ENCODE measurements at regions not wholly inside any gene's neighbourhood (a gene's known extent, or its start where the extent isn't known, plus 50 kb on each side); places are given as distances from the start of the nearest gene placed in this dataset.

GRCh38 chr3:64385277-64385676 is 160.0 kb upstream of the PRICKLE2 start:
- H3K4me2 ChIP-seq (ENCODE audit: low read length), result no peak overlapping the region
- H3K4me1 ChIP-seq (ENCODE audit: control insufficient read depth, low read length), result no peaks in the 10 kb centered on the region
- H3K27ac ChIP-seq (ENCODE audit: low read depth, low read length), result no peak overlapping the region
- no peak overlapping the region for H3K4me3 ChIP-seq (ENCODE audit: low read length)
- H3K27me3 ChIP-seq (ENCODE audit: control insufficient read depth, low read length), result no peaks in the 10 kb centered on the region
- TF ChIP-seq CTCF (IDR thresholded peaks at IDR 0.05; ENCODE audit: low read depth, low read length, poor library complexity, severe bottlenecking), result no peak
- no peak for TF ChIP-seq EZH2phosphoT487 (IDR thresholded peaks at IDR 0.05; ENCODE audit: borderline replicate concordance, low read length)
- no peaks in the 10 kb centered on the region for H3K79me2 ChIP-seq (ENCODE audit: control insufficient read depth, low read length)
- no peaks in the 10 kb centered on the region for H3F3A ChIP-seq (ENCODE audit: control insufficient read depth, insufficient read depth)
- H3K36me3 ChIP-seq (ENCODE audit: control insufficient read depth, low read length), result no peaks in the 10 kb centered on the region
- H4K20me1 ChIP-seq (ENCODE audit: control insufficient read depth, insufficient read depth, low read depth, low read length), result no peaks in the 10 kb centered on the region
- no peaks in the 10 kb centered on the region for H3K9me3 ChIP-seq (ENCODE audit: control insufficient read depth, insufficient read depth, low read length)
- no peaks in the 10 kb centered on the region for H3K9me2 ChIP-seq (replicated peaks; ENCODE audit: control insufficient read depth, low read length)

- no peaks in the 10 kb centered on the region for H3K36me3 ChIP-seq (ENCODE audit: control insufficient read depth, low read length)
- no peaks in the 10 kb centered on the region for H4K20me1 ChIP-seq (ENCODE audit: control insufficient read depth, insufficient read depth, low read depth, low read length)
- H3K27me3 ChIP-seq (ENCODE audit: control insufficient read depth, low read length), result no peaks in the 10 kb centered on the region
- H3K9me3 ChIP-seq (ENCODE audit: control insufficient read depth, insufficient read depth, low read length), result no peaks in the 10 kb centered on the region
- H3K27ac ChIP-seq (ENCODE audit: low read depth, low read length), result no peak overlapping the region
- H3K4me3 ChIP-seq (ENCODE audit: low read length), result no peak overlapping the region
- H3K4me2 ChIP-seq (ENCODE audit: low read length), result no peak overlapping the region
- H3F3A ChIP-seq (ENCODE audit: control insufficient read depth, insufficient read depth), result no peaks in the 10 kb centered on the region
- H3K4me1 ChIP-seq (ENCODE audit: control insufficient read depth, low read length), result no peaks in the 10 kb centered on the region
- no peaks in the 10 kb centered on the region for H3K79me2 ChIP-seq (ENCODE audit: control insufficient read depth, low read length)
- H3K9me2 ChIP-seq (replicated peaks; ENCODE audit: control insufficient read depth, low read length), result no peaks in the 10 kb centered on the region
- no peak for TF ChIP-seq EZH2phosphoT487 (IDR thresholded peaks at IDR 0.05; ENCODE audit: borderline replicate concordance, low read length)
- TF ChIP-seq CTCF (IDR thresholded peaks at IDR 0.05; ENCODE audit: low read depth, low read length, poor library complexity, severe bottlenecking), result no peak
Measured at GRCh38 chr3:64384561-64384960, 159.3 kb upstream of the PRICKLE2 start.

- no peaks in the 10 kb centered on the region for H3K36me3 ChIP-seq (ENCODE audit: control insufficient read depth, low read length)
- H3F3A ChIP-seq (ENCODE audit: control insufficient read depth, insufficient read depth), result no peaks in the 10 kb centered on the region
- no peaks in the 10 kb centered on the region for H3K27me3 ChIP-seq (ENCODE audit: control insufficient read depth, low read length)
- no peaks in the 10 kb centered on the region for H3K9me3 ChIP-seq (ENCODE audit: control insufficient read depth, insufficient read depth, low read length)
- H3K27ac ChIP-seq (ENCODE audit: low read depth, low read length), result no peak overlapping the region
- TF ChIP-seq EZH2phosphoT487 (IDR thresholded peaks at IDR 0.05; ENCODE audit: borderline replicate concordance, low read length), result no peak
- no peak for TF ChIP-seq CTCF (IDR thresholded peaks at IDR 0.05; ENCODE audit: low read depth, low read length, poor library complexity, severe bottlenecking)
- no peaks in the 10 kb centered on the region for H3K9me2 ChIP-seq (replicated peaks; ENCODE audit: control insufficient read depth, low read length)
- no peaks in the 10 kb centered on the region for H3K4me1 ChIP-seq (ENCODE audit: control insufficient read depth, low read length)
- H3K4me2 ChIP-seq (ENCODE audit: low read length), result no peak overlapping the region
- H3K4me3 ChIP-seq (ENCODE audit: low read length), result no peak overlapping the region
- H3K79me2 ChIP-seq (ENCODE audit: control insufficient read depth, low read length), result no peaks in the 10 kb centered on the region
- no peaks in the 10 kb centered on the region for H4K20me1 ChIP-seq (ENCODE audit: control insufficient read depth, insufficient read depth, low read depth, low read length)
Measured at GRCh38 chr3:64382153-64382552, 156.9 kb upstream of the PRICKLE2 start.

GRCh38 chr3:64381367-64381766 is 156.1 kb upstream of the PRICKLE2 start:
- no peaks in the 10 kb centered on the region for H3K9me2 ChIP-seq (replicated peaks; ENCODE audit: control insufficient read depth, low read length)
- H3K4me1 ChIP-seq (ENCODE audit: control insufficient read depth, low read length), result no peaks in the 10 kb centered on the region
- no peaks in the 10 kb centered on the region for H3K79me2 ChIP-seq (ENCODE audit: control insufficient read depth, low read length)
- H4K20me1 ChIP-seq (ENCODE audit: control insufficient read depth, insufficient read depth, low read depth, low read length), result no peaks in the 10 kb centered on the region
- no peaks in the 10 kb centered on the region for H3K27me3 ChIP-seq (ENCODE audit: control insufficient read depth, low read length)
- no peak overlapping the region for H3K27ac ChIP-seq (ENCODE audit: low read depth, low read length)
- H3K9me3 ChIP-seq (ENCODE audit: control insufficient read depth, insufficient read depth, low read length), result no peaks in the 10 kb centered on the region
- no peak overlapping the region for H3K4me3 ChIP-seq (ENCODE audit: low read length)
- H3K36me3 ChIP-seq (ENCODE audit: control insufficient read depth, low read length), result no peaks in the 10 kb centered on the region
- no peak overlapping the region for H3K4me2 ChIP-seq (ENCODE audit: low read length)
- H3F3A ChIP-seq (ENCODE audit: control insufficient read depth, insufficient read depth), result no peaks in the 10 kb centered on the region
- TF ChIP-seq EZH2phosphoT487 (IDR thresholded peaks at IDR 0.05; ENCODE audit: borderline replicate concordance, low read length) (no peak), CTCF (IDR thresholded peaks at IDR 0.05; ENCODE audit: low read depth, low read length, poor library complexity, severe bottlenecking) (no peak)
